HepG2 (cell line): ENCODE measurements at regions not wholly inside any gene's neighbourhood (a gene's known extent, or its start where the extent isn't known, plus 50 kb on each side); places are given as distances from the start of the nearest gene placed in this dataset.

Experiments
- ATAC-seq: fragments of 200-7000 bp; cut with Tn5 transposase; 3 replicates; pipeline ENCODE4 v1.9.1; 2020; ENCODE audit warnings: mild to moderate bottlenecking, moderate library complexity
- BruUV-seq: library from RNA; stranded (reverse); fragments of 400-500 nt; replicated peaks from 2 replicates; lab custom pipeline; 2021; lab: Mats Ljungman, UMichigan
- CTCF ChIA-PET: fragments of 300-600 bp; formaldehyde crosslinking; extraction: SDS; loops from one replicate; lab custom pipeline; 2021; ENCODE audit warnings: low total read pairs, inconsistent platforms, low intra/inter-chr PET ratio; lab: Yijun Ruan, JAX
- POLR2A ChIA-PET: fragments of 350-600 bp; sonication (Branson Sonifier 250); formaldehyde crosslinking; loops from one replicate; lab custom pipeline; 2020; ENCODE audit warnings: antibody characterized with exemption, inconsistent platforms; lab: Yijun Ruan, JAX
- DNase-seq: peaks from one replicate; pipeline ENCODE4 v3.0.0-alpha.2; 2015; ENCODE audit warnings: low spot score
- FAIRE-seq: peaks from 3 replicates; lab custom pipeline; 2011; peaks lifted over from hg19 to GRCh38; lab: Jason Lieb, UNC
- H2AFZ ChIP-seq: one replicate; pipeline ENCODE4 v1.6.1; 2011; ENCODE audit warnings: low read length, inconsistent platforms
- H3K27ac ChIP-seq: fragments of 300-600 bp; 3 replicates; pipeline ENCODE4 v1.8.0; 2011; ENCODE audit warnings: mixed run types, mild to moderate bottlenecking, mixed read lengths, low read length, inconsistent platforms; ENCODE audit not compliant: insufficient read depth; ENCODE audit errors: extremely low read length
- H3K27me3 ChIP-seq, 2 experiments: fragments of 200-600 bp in 1 of 2; 2 replicates in 1 of 2; 3 replicates in 1 of 2; pipeline versions ENCODE4 v1.6.0 to v1.8.0; 2011; ENCODE audit warnings: low read length in 2 of 2, mild to moderate bottlenecking in 2 of 2, moderate library complexity in 2 of 2, inconsistent platforms in 1 of 2; ENCODE audit not compliant: insufficient read depth in 2 of 2, control insufficient read depth in 1 of 2
- H3K36me3 ChIP-seq, 2 experiments: fragments of 200-600 bp in 1 of 2; replicated peaks in 1 of 2; 2 replicates in 1 of 2; 3 replicates in 1 of 2; pipeline versions ENCODE4 v1.5.1 to v1.8.0; 2011; ENCODE audit warnings: low read length in 2 of 2, inconsistent platforms in 1 of 2; ENCODE audit not compliant: insufficient read depth in 2 of 2, control insufficient read depth in 1 of 2
- H3K4me1 ChIP-seq: 2 replicates; pipeline ENCODE4 v1.5.1; 2012; ENCODE audit warnings: low read length, inconsistent platforms; ENCODE audit not compliant: insufficient read depth
- H3K4me2 ChIP-seq: 2 replicates; pipeline ENCODE4 v1.6.0; 2011; ENCODE audit warnings: low read depth, low read length, inconsistent platforms
- H3K4me3 ChIP-seq, 3 experiments: fragments of 200-600 bp in 1 of 3; sonication (generic), shearing (Covaris generic) in 1 of 3; replicated peaks in 1 of 3; 2 replicates each; pipeline ENCODE4 v1.5.1; 2011 to 2016; ENCODE audit warnings: low read length in 3 of 3, inconsistent platforms in 2 of 3, low read depth in 2 of 3, mild to moderate bottlenecking in 2 of 3, control low read depth in 1 of 3, mixed read lengths in 1 of 3; ENCODE audit not compliant: insufficient read depth in 1 of 3
- H3K79me2 ChIP-seq: one replicate; pipeline ENCODE4 v1.6.1; 2011; ENCODE audit warnings: low read length, inconsistent platforms; ENCODE audit not compliant: insufficient read depth
- H3K9ac ChIP-seq: 2 replicates; pipeline ENCODE4 v1.6.0; 2011; ENCODE audit warnings: mild to moderate bottlenecking, low read depth, low read length, inconsistent platforms; ENCODE audit not compliant: insufficient read depth
- H3K9me3 ChIP-seq: 2 replicates; pipeline ENCODE4 v1.5.1; 2012; ENCODE audit warnings: mild to moderate bottlenecking, low read length
- H4K20me1 ChIP-seq: 2 replicates; pipeline ENCODE4 v1.6.0; 2011; ENCODE audit warnings: inconsistent platforms, mild to moderate bottlenecking, low read length, moderate library complexity; ENCODE audit not compliant: insufficient read depth
- CEBPB ChIP-seq: IDR thresholded peaks from 2 replicates; pipeline ENCODE4 v1.6.1; 2011; ENCODE audit warnings: low read depth, low read length, improper control_type of control experiment, borderline replicate concordance
- FOXC1 ChIP-seq: sonication (generic); formaldehyde crosslinking; IDR thresholded peaks from 2 replicates; pipeline ENCODE4 v1.8.0; 2022; ENCODE audit warnings: mild to moderate bottlenecking, missing genetic modification reagents, borderline replicate concordance
- HNRNPK ChIP-seq: fragments of 200-400 bp; formaldehyde crosslinking; IDR thresholded peaks from 2 replicates; pipeline ENCODE4 v1.6.1; 2018; ENCODE audit warnings: low read length, low read depth, moderate library complexity, mild to moderate bottlenecking; ENCODE audit not compliant: poor library complexity, severe bottlenecking
- KDM6A ChIP-seq: IDR thresholded peaks from 2 replicates; pipeline ENCODE4 v1.6.1; 2016; ENCODE audit warnings: low read depth
- MIER2 ChIP-seq: IDR thresholded peaks from 2 replicates; pipeline ENCODE4 v1.6.1; 2016; ENCODE audit warnings: missing biosample characterization, missing genetic modification reagents
- PAWR ChIP-seq: sonication (generic); formaldehyde crosslinking; IDR thresholded peaks from 2 replicates; pipeline ENCODE4 v1.4.0; 2020; ENCODE audit warnings: missing genetic modification reagents, mild to moderate bottlenecking, borderline replicate concordance
- RFX5 ChIP-seq: IDR thresholded peaks from 2 replicates; pipeline ENCODE4 v1.6.1; 2011; ENCODE audit warnings: low read depth, low read length, improper control_type of control experiment
- SIN3B ChIP-seq: fragments of 150-350 bp; IDR thresholded peaks from 2 replicates; pipeline ENCODE4 v1.6.1; 2014; ENCODE audit warnings: low read length
- ZNF12 ChIP-seq: sonication (generic); formaldehyde crosslinking; IDR thresholded peaks from 2 replicates; pipeline ENCODE4 v1.5.0; 2020; ENCODE audit warnings: missing genetic modification reagents
- ZNF446 ChIP-seq: sonication (generic); formaldehyde crosslinking; IDR thresholded peaks from 2 replicates; pipeline ENCODE4 v1.5.0; 2020; ENCODE audit warnings: mild to moderate bottlenecking, missing genetic modification reagents
- ZNF629 ChIP-seq: sonication (generic); formaldehyde crosslinking; conservative IDR thresholded peaks from 2 replicates; pipeline ENCODE4 v1.5.0; 2020; ENCODE audit warnings: missing genetic modification reagents
- WGBS: methylation state at CpG from one replicate; pipeline ENCODE4 v1.1.6; 2017; ENCODE audit warnings: low lambda C conversion rate; 5-methylcytosine and 5-hydroxymethylcytosine counted together
- in situ Hi-C: cut with HindIII; loops from 2 replicates; pipeline ENCODE4 v1.10.0; 2017; ENCODE audit warnings: low pct_unique_long_range_greater_than_20kb; ENCODE audit not compliant: extremely low pct_ligation_motif_present
- intact Hi-C: fragments of 100-400 bp; cut with micrococcal nuclease; formaldehyde crosslinking; loops from one replicate; pipeline ENCODE4 v1.10.0; 2022; ENCODE audit not compliant: unreplicated experiment
- TF ChIP-seq, protein P1 (sequence below): sonication (generic); formaldehyde crosslinking; IDR thresholded peaks from 2 replicates; pipeline ENCODE4 v1.5.1; 2020; ENCODE audit warnings: mild to moderate bottlenecking, missing genetic modification reagents, borderline replicate concordance
- TF ChIP-seq, protein P2 (sequence below), 2 experiments: sonication (generic) in 1 of 2; formaldehyde crosslinking in 1 of 2; IDR thresholded peaks; 2 replicates each; pipeline versions ENCODE4 v1.4.0 to v1.6.1; 2018 to 2020; ENCODE audit warnings: missing genetic modification reagents in 2 of 2, borderline replicate concordance in 1 of 2, low read depth in 1 of 2, mild to moderate bottlenecking in 1 of 2, missing biosample characterization in 1 of 2
- TF ChIP-seq, protein P3 (sequence below): IDR thresholded peaks from 2 replicates; pipeline ENCODE4 v1.6.1; 2012; ENCODE audit warnings: low read depth, low read length, improper control_type of control experiment
- TF ChIP-seq, protein P4 (sequence below): sonication (generic); formaldehyde crosslinking; IDR thresholded peaks from 2 replicates; pipeline ENCODE4 v1.8.1; 2023; ENCODE audit warnings: mild to moderate bottlenecking, missing genetic modification reagents, borderline replicate concordance

DNA sequence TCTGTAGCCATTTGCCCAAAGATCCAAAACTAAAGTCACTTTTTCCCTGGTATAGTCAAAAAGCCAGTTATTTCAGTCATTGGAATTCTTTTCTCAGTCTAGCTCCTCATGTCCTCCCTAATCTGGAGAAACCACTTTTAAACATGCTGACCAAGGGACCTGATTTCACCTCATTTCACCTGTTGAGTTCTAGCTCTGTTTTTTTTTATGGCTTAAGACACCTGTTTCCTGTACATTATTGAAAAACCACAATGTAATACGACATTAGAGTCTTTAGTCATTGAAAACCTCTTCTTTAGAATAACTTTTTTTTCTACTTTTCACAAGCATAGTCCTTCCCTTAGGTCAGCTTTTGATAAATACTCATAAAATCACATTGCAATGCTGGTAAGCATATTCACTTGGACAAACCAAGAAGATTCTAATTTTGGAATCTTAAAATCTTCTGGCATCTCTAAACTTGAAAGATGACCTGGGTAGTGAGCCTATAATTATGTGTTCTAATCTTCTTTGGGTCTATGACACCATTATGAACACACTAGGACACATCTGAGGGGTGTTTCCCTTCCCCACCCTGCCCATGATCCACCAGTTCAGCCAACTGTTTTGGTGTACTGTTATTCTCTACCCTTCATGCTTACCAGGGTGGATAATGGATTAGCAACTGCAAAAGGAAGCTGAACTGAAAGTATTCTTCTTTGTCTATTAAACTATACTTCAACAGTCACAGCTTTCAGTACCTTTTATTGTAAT is 103.5 kb upstream of the FXR1 start:
- no peaks in the 10 kb centered on the region for H3K36me3 ChIP-seq
- ATAC-seq (no peak), DNase-seq (no peak), FAIRE-seq (no peak)
- H3K79me2 ChIP-seq: no peaks in the 10 kb centered on the region
- H3K27ac ChIP-seq: no peak overlapping the region
- no peak overlapping the region for H3K9ac ChIP-seq
- 0% methylated on average over 1 of the region's 1 CpG for WGBS
- no peaks in the 10 kb centered on the region for H3K27me3 ChIP-seq
- POLR2A ChIA-PET: no interaction called here
- H3K9me3 ChIP-seq: no peaks in the 10 kb centered on the region
- H4K20me1 ChIP-seq: no peaks in the 10 kb centered on the region
- CTCF ChIA-PET: no interaction called here
- H3K4me2 ChIP-seq: no peak overlapping the region
- intact Hi-C loops: loop anchor here (10.0 kb wide), 1 partner anchor 146 kb away; no protein-coding TSS in a partner anchor
- no TSS peak for BruUV-seq
- H2AFZ ChIP-seq: no peak overlapping the region
- in situ Hi-C loops: loop anchor here (10.0 kb wide), 1 partner anchor 366 kb away; no protein-coding TSS in a partner anchor
- no peaks in the 10 kb centered on the region for H3K4me1 ChIP-seq
- TF ChIP-seq MIER2 (CRISPR knock-in tag): no peak
- TF ChIP-seq PAWR (CRISPR knock-in tag): no peak
- TF ChIP-seq KDM6A (CRISPR knock-in tag): no peak
- no peak for TF ChIP-seq RFX5
- TF ChIP-seq, protein P1, sequence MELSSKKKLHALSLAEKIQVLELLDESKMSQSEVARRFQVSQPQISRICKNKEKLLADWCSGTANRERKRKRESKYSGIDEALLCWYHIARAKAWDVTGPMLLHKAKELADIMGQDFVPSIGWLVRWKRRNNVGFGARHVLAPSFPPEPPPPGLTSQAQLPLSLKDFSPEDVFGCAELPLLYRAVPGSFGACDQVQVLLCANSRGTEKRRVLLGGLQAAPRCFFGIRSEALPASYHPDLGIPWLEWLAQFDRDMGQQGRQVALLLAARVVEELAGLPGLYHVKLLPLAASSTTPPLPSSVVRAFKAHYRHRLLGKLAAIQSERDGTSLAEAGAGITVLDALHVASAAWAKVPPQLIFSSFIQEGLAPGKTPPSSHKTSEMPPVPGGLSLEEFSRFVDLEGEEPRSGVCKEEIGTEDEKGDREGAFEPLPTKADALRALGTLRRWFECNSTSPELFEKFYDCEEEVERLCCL (CRISPR knock-in tag): no peak
- TF ChIP-seq, protein P2, sequence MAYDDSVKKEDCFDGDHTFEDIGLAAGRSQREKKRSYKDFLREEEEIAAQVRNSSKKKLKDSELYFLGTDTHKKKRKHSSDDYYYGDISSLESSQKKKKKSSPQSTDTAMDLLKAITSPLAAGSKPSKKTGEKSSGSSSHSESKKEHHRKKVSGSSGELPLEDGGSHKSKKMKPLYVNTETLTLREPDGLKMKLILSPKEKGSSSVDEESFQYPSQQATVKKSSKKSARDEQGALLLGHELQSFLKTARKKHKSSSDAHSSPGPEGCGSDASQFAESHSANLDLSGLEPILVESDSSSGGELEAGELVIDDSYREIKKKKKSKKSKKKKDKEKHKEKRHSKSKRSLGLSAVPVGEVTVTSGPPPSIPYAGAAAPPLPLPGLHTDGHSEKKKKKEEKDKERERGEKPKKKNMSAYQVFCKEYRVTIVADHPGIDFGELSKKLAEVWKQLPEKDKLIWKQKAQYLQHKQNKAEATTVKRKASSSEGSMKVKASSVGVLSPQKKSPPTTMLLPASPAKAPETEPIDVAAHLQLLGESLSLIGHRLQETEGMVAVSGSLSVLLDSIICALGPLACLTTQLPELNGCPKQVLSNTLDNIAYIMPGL (CRISPR knock-in tag; IDR thresholded peaks at IDR 0.05; ENCODE audit: borderline replicate concordance in 1 of 2, low read depth in 1 of 2): no peak
- TF ChIP-seq ZNF629 (CRISPR knock-in tag): no peak
- TF ChIP-seq CEBPB: no peak
- no peak for TF ChIP-seq ZNF12 (CRISPR knock-in tag)
- TF ChIP-seq, protein P3, sequence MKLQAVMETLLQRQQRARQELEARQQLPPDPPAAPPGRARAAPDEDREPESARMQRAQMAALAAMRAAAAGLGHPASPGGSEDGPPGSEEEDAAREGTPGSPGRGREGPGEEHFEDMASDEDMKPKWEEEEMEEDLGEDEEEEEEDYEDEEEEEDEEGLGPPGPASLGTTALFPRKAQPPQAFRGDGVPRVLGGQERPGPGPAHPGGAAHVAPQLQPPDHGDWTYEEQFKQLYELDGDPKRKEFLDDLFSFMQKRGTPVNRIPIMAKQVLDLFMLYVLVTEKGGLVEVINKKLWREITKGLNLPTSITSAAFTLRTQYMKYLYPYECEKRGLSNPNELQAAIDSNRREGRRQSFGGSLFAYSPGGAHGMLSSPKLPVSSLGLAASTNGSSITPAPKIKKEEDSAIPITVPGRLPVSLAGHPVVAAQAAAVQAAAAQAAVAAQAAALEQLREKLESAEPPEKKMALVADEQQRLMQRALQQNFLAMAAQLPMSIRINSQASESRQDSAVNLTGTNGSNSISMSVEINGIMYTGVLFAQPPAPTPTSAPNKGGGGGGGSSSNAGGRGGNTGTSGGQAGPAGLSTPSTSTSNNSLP: no peak
- no peak for TF ChIP-seq HNRNPK
- no peak for TF ChIP-seq SIN3B
- no peak for TF ChIP-seq FOXC1
- TF ChIP-seq ZNF446 (CRISPR knock-in tag): no peak
- TF ChIP-seq, protein P4, sequence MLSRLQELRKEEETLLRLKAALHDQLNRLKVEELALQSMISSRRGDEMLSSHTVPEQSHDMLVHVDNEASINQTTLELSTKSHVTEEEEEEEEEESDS (CRISPR knock-in tag): no peak
- no peak overlapping the region for H3K4me3 ChIP-seq
